ENCODE measurements at regions not wholly inside any gene's neighbourhood (a gene's known extent, or its start where the extent isn't known, plus 50 kb on each side); places are given as distances from the start of the nearest gene placed in this dataset.

GRCh38 chr21:14827468-14827867 lies 237.3 kb downstream of the NRIP1 start:
- intact Hi-C loops (cut with DNase I; ENCODE audit: low total_unique reads): no loop called here
- DNase-seq (ENCODE audit: low spot score in 2 of 2): no peak
- H3K36me3 ChIP-seq: no peaks in the 10 kb centered on the region
- H3K27me3 ChIP-seq: no peaks in the 10 kb centered on the region
- H3K27ac ChIP-seq: no peak overlapping the region
- TF ChIP-seq POLR2A (IDR thresholded peaks at IDR 0.05): no peak
- no peak for TF ChIP-seq CTCF (IDR thresholded peaks at IDR 0.05)
- no peak for TF ChIP-seq POLR2AphosphoS5 (IDR thresholded peaks at IDR 0.05)
- no peaks in the 10 kb centered on the region for H3K9me3 ChIP-seq
- H3K4me1 ChIP-seq: no peaks in the 10 kb centered on the region
- H3K4me3 ChIP-seq: no peak overlapping the region

DNA sequence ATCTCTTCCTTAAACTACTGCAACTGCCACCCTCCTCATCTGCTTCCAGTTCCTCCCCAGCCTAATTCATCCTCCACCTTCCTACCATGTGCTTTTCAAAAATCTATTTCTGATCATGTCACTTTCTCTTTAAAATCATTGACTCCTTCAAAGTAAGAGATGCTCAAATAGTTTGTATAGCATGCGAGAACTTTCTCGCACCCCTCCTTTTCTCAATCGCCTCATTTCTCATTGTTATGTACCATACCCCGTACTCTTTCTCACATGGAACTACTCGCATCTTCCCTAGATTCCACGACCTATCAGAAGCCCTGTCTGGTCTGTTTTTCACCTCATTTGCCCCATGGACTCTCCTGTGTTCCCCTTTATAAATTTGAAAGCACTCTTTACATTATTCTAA lies 238.2 kb downstream of the NRIP1 start:
- Histone ChIP-seq H3K4me1 (no peaks in the 10 kb centered on the region), H3K27me3 (no peaks in the 10 kb centered on the region), H3K4me3 (no peak overlapping the region), H3K27ac (no peak overlapping the region), H3K36me3 (no peaks in the 10 kb centered on the region), H3K9me3 (no peaks in the 10 kb centered on the region)
- TF ChIP-seq CTCF (IDR thresholded peaks at IDR 0.05) (no peak), POLR2AphosphoS5 (IDR thresholded peaks at IDR 0.05) (no peak), POLR2A (IDR thresholded peaks at IDR 0.05) (no peak)
- intact Hi-C loops (cut with DNase I; ENCODE audit: low total_unique reads): no loop called here
- DNase-seq (ENCODE audit: low spot score in 2 of 2): no peak

- no peak for DNase-seq (ENCODE audit: low spot score in 2 of 2)
- Histone ChIP-seq H3K4me1 (no peaks in the 10 kb centered on the region), H3K27me3 (no peaks in the 10 kb centered on the region), H3K4me3 (no peak overlapping the region), H3K27ac (no peak overlapping the region), H3K9me3 (no peaks in the 10 kb centered on the region), H3K36me3 (no peaks in the 10 kb centered on the region)
- intact Hi-C loops (cut with DNase I; ENCODE audit: low total_unique reads): no loop called here
- TF ChIP-seq CTCF (IDR thresholded peaks at IDR 0.05) (no peak), POLR2AphosphoS5 (IDR thresholded peaks at IDR 0.05) (no peak), POLR2A (IDR thresholded peaks at IDR 0.05) (no peak)
Measured at GRCh38 chr21:14825514-14825974, 239.3 kb downstream of the NRIP1 start.

DNA sequence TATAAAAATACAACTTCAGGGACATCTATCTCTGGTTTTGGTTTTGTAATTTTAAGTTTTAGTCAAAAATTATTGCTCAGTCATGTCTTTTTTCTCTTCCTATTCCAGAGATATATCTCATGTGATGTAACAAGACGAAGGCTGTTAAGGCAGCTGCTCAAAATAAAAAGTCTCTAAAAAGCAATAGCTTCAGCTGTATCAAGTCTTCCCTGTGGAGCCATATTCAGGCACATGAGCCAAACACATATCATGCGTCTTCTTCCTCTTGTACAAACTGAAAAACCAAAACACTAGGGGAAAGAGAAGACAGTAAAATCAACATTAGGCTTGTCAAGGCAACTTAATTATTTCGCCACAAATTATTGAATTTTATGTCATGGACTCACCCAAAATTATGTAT lies 240.7 kb downstream of the NRIP1 start:
- H3K27me3 ChIP-seq: no peaks in the 10 kb centered on the region
- no peak overlapping the region for H3K4me3 ChIP-seq
- H3K36me3 ChIP-seq: no peaks in the 10 kb centered on the region
- TF ChIP-seq POLR2AphosphoS5 (IDR thresholded peaks at IDR 0.05) (no peak), POLR2A (IDR thresholded peaks at IDR 0.05) (no peak), CTCF (IDR thresholded peaks at IDR 0.05) (no peak)
- H3K9me3 ChIP-seq: no peaks in the 10 kb centered on the region
- H3K4me1 ChIP-seq: no peaks in the 10 kb centered on the region
- no peak overlapping the region for H3K27ac ChIP-seq
- intact Hi-C loops (cut with DNase I; ENCODE audit: low total_unique reads): no loop called here
- no peak for DNase-seq (ENCODE audit: low spot score in 2 of 2)

GRCh38 chr21:14817311-14817710 lies 247.5 kb downstream of the NRIP1 start:
- no peak for TF ChIP-seq POLR2AphosphoS5 (IDR thresholded peaks at IDR 0.05)
- no peak for TF ChIP-seq CTCF (IDR thresholded peaks at IDR 0.05)
- no peak for TF ChIP-seq POLR2A (IDR thresholded peaks at IDR 0.05)
- Histone ChIP-seq H3K27me3 (no peaks in the 10 kb centered on the region), H3K36me3 (no peaks in the 10 kb centered on the region), H3K9me3 (peaks cover 0 to 7% of the 10 kb centered on the region in 2 donors), H3K4me3 (no peak overlapping the region), H3K4me1 (no peaks in the 10 kb centered on the region), H3K27ac (no peak overlapping the region)
- intact Hi-C loops (cut with DNase I; ENCODE audit: low total_unique reads): no loop called here
- no peak for DNase-seq (ENCODE audit: low spot score in 2 of 2)
